ENCODE measurements at regions not wholly inside any gene's neighbourhood (a gene's known extent, or its start where the extent isn't known, plus 50 kb on each side); places are given as distances from the start of the nearest gene placed in this dataset.

- CTCF ChIA-PET: interaction anchor here (1.3 kb wide), 1 partner anchor 309 kb away, joined by 4 read pairs; no protein-coding TSS in a partner anchor
- no peak for DNase-seq (ENCODE audit: extremely low spot score)
- no peak for TF ChIP-seq CTCF (IDR thresholded peaks at IDR 0.05; ENCODE audit: control extremely low read depth, extremely low read depth, low read depth, missing control alignments)
- POLR2A ChIA-PET: no interaction called here
These were observed 246.7 kb upstream of the SDK2 start for GRCh38 chr17:73890831-73891405.

- POLR2A ChIA-PET: no interaction called here
- no peak for DNase-seq (ENCODE audit: extremely low spot score)
- CTCF ChIA-PET: interaction anchor here (1.7 to 2.8 kb wide), 2 partner anchors 8 to 14 kb away, joined by 6 to 11 read pairs; no protein-coding TSS in a partner anchor
- no peak for TF ChIP-seq CTCF (IDR thresholded peaks at IDR 0.05; ENCODE audit: control extremely low read depth, extremely low read depth, low read depth, missing control alignments)
These were observed 250.9 kb upstream of the SDK2 start for GRCh38 chr17:73895157-73895556.

- no peak for TF ChIP-seq CTCF (IDR thresholded peaks at IDR 0.05; ENCODE audit: control extremely low read depth, extremely low read depth, low read depth, missing control alignments)
- no peak for DNase-seq (ENCODE audit: extremely low spot score)
- CTCF ChIA-PET: interaction anchor here (1.3 kb wide), 1 partner anchor 22 kb away, joined by 4 read pairs; no protein-coding TSS in a partner anchor
- POLR2A ChIA-PET: no interaction called here
These were observed 252.7 kb upstream of the SDK2 start for GRCh38 chr17:73896966-73897365.

GRCh38 chr17:73899839-73900238 lies 255.6 kb upstream of the SDK2 start:
- TF ChIP-seq CTCF (IDR thresholded peaks at IDR 0.05; ENCODE audit: control extremely low read depth, extremely low read depth, low read depth, missing control alignments): no peak
- CTCF ChIA-PET: no interaction called here
- POLR2A ChIA-PET: no interaction called here
- no peak for DNase-seq (ENCODE audit: extremely low spot score)

GRCh38 chr17:73900516-73900915 lies 256.3 kb upstream of the SDK2 start:
- ChIA-PET CTCF (no interaction called here), POLR2A (no interaction called here)
- TF ChIP-seq CTCF (IDR thresholded peaks at IDR 0.05; ENCODE audit: control extremely low read depth, extremely low read depth, low read depth, missing control alignments): no peak
- DNase-seq (ENCODE audit: extremely low spot score): no peak

GRCh38 chr17:73901249-73901648 lies 257.0 kb upstream of the SDK2 start:
- ChIA-PET CTCF (no interaction called here), POLR2A (no interaction called here)
- DNase-seq (ENCODE audit: extremely low spot score): no peak
- TF ChIP-seq CTCF (IDR thresholded peaks at IDR 0.05; ENCODE audit: control extremely low read depth, extremely low read depth, low read depth, missing control alignments): no peak

Data from GM10248 (cell line).